DND-41 (cell line): ENCODE measurements at regions not wholly inside any gene's neighbourhood (a gene's known extent, or its start where the extent isn't known, plus 50 kb on each side); places are given as distances from the start of the nearest gene placed in this dataset.

Experiments
- CTCF ChIP-seq: IDR thresholded peaks from 2 replicates; pipeline ENCODE4 v1.5.1; 2012; ENCODE audit warnings: borderline replicate concordance, low read length, moderate library complexity, mild to moderate bottlenecking; ENCODE audit not compliant: poor library complexity, severe bottlenecking; ENCODE audit errors: extremely low read depth
- EZH2 ChIP-seq: IDR thresholded peaks from 3 replicates; pipeline ENCODE4 v1.6.1; 2012; ENCODE audit warnings: borderline replicate concordance, low read depth, mild to moderate bottlenecking, moderate library complexity, low read length, inconsistent platforms; ENCODE audit not compliant: severe bottlenecking

DNA sequence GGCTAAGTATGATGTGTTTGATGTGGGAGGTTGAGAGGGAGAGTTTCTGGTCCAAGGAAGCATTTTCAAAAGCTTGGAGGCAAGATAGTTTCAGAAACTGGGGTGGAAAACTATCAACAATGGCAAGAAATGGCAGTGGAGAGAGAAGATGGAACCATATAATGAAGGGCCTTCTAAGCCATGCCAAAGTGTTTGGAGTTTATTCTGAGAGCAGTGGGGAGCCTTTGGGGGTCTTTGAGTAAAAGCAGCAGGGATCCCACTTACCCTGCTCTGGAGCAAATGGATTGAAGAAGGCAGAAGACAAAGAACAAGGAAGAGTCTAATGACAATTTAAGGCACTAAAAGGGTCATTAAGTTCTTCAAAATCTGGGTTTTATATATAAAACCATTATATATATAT, 538.9 kb downstream of the UTRN start:
- TF ChIP-seq CTCF (no peak), EZH2 (no peak)
